ENCODE measurements at regions not wholly inside any gene's neighbourhood (a gene's known extent, or its start where the extent isn't known, plus 50 kb on each side); places are given as distances from the start of the nearest gene placed in this dataset.

DNA sequence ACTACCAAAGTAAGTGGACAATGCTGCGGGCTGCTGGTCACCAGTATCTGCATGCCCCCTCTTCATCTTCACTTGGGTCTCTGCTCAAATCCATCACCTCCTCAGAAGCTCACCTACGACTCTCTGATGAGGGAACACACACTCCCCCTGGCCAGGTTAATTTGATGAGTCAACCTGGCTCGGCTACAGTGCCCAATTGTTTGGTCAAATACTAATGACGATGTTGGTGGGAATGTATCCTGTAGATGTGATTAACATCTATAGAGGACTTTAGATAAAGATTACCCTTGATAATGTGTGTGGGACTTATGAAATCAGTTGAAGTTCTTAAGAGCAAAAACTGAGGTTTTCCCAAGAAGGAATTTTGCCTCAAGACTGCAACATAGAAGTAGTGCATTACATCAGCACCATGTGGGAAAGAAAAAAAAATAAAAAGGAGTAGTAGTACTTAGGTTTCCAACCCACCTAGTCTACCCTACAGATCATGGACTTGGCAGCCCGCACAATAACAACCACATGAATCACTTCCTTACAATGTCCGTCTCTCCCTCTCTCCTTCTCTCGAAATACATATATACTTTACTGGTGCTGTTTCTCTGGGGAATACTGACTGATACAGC lies 467.3 kb downstream of the DNAH5 start:
- Histone ChIP-seq H3K4me1 (ENCODE audit: insufficient read depth, low read length) (no peaks in the 10 kb centered on the region), H2BK15ac (ENCODE audit: low read depth, low read length) (no peak overlapping the region), H3K9ac (ENCODE audit: extremely low read depth, insufficient read length, low read length) (no peak overlapping the region), H3K23ac (ENCODE audit: insufficient read length, low read depth, low read length) (no peak overlapping the region), H3K18ac (ENCODE audit: insufficient read length, low read depth, low read length) (no peak overlapping the region), H3K4ac (ENCODE audit: low read depth, low read length) (no peak overlapping the region), H3K27ac (ENCODE audit: insufficient read length, low read depth, low read length) (no peak overlapping the region), H3T11ph (ENCODE audit: low read length) (no peak overlapping the region), H2BK20ac (ENCODE audit: low read depth, low read length, poor library complexity, severe bottlenecking) (no peak overlapping the region), H2BK12ac (ENCODE audit: insufficient read length, low read depth, low read length) (no peak overlapping the region), H3K27me3 (ENCODE audit: insufficient read depth, low read length) (no peaks in the 10 kb centered on the region), H4K91ac (ENCODE audit: insufficient read length, low read depth, low read length) (no peak overlapping the region), H4K8ac (replicated peaks; ENCODE audit: insufficient read length, low read depth, low read length) (no peak overlapping the region), H4K5ac (ENCODE audit: insufficient read length, low read depth, low read length) (no peak overlapping the region), H3K56ac (ENCODE audit: insufficient read length, low read depth, low read length) (no peak overlapping the region), H2BK5ac (ENCODE audit: insufficient read length, low read length) (no peak overlapping the region), H2AK5ac (ENCODE audit: insufficient read length, low read length) (no peak overlapping the region), H3K79me2 (ENCODE audit: insufficient read depth, low read length) (no peaks in the 10 kb centered on the region), H3K4me2 (ENCODE audit: insufficient read depth, insufficient read length, low read length) (no peak overlapping the region), H2AFZ (ENCODE audit: low read length) (no peak overlapping the region), H4K20me1 (ENCODE audit: control insufficient read depth, insufficient read depth, insufficient read length) (no peaks in the 10 kb centered on the region), H3K23me2 (ENCODE audit: insufficient read length, low read depth, low read length, poor library complexity, severe bottlenecking) (no peaks in the 10 kb centered on the region), H2BK120ac (ENCODE audit: low read depth, low read length, poor library complexity, severe bottlenecking) (no peak overlapping the region), H3K9me3 (ENCODE audit: control insufficient read depth, low read depth, low read length) (no peaks in the 10 kb centered on the region), H3K14ac (ENCODE audit: insufficient read depth, low read length) (no peak overlapping the region), H3K79me1 (ENCODE audit: insufficient read depth, low read depth, low read length, poor library complexity, severe bottlenecking) (no peaks in the 10 kb centered on the region)
- no peak overlapping the region for H3K27ac Mint-ChIP-seq
- peaks cover 13 to 14% of the 10 kb centered on the region in 2 experiments for H3K4me1 Mint-ChIP-seq
- H3K4me3 Mint-ChIP-seq: no peak overlapping the region
- peaks cover 0 to 18% (median 0%) of the 10 kb centered on the region in 3 experiments; a peak in 5 of 7 replicates for H3K36me3 Mint-ChIP-seq (ENCODE audit: insufficient read depth in 1 of 3, low read depth in 3 of 3)
- no peak for DNase-seq
- H3K27me3 Mint-ChIP-seq (ENCODE audit: low read depth): peaks cover 1% of the 10 kb centered on the region; the same call in 1 of the 2 replicates
- TF ChIP-seq, protein P1, sequence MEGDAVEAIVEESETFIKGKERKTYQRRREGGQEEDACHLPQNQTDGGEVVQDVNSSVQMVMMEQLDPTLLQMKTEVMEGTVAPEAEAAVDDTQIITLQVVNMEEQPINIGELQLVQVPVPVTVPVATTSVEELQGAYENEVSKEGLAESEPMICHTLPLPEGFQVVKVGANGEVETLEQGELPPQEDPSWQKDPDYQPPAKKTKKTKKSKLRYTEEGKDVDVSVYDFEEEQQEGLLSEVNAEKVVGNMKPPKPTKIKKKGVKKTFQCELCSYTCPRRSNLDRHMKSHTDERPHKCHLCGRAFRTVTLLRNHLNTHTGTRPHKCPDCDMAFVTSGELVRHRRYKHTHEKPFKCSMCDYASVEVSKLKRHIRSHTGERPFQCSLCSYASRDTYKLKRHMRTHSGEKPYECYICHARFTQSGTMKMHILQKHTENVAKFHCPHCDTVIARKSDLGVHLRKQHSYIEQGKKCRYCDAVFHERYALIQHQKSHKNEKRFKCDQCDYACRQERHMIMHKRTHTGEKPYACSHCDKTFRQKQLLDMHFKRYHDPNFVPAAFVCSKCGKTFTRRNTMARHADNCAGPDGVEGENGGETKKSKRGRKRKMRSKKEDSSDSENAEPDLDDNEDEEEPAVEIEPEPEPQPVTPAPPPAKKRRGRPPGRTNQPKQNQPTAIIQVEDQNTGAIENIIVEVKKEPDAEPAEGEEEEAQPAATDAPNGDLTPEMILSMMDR (conservative IDR thresholded peaks at IDR 0.05): no peak
- peaks cover 7 to 15% of the 10 kb centered on the region in 2 experiments; a peak in 4 of 5 replicates for H3K9me3 Mint-ChIP-seq
- WGBS (ENCODE audit: extremely low coverage, insufficient read length, low lambda C conversion rate): no CpG with 5 or more reads among the region's 7 CpGs
